AG08395 (cell line): ENCODE measurements at regions not wholly inside any gene's neighbourhood (a gene's known extent, or its start where the extent isn't known, plus 50 kb on each side); places are given as distances from the start of the nearest gene placed in this dataset.

Source experiments
- DNase-seq: peaks from one replicate; pipeline ENCODE4 v3.0.0; 2012; ENCODE audit warnings: mixed read lengths, low spot score

DNA sequence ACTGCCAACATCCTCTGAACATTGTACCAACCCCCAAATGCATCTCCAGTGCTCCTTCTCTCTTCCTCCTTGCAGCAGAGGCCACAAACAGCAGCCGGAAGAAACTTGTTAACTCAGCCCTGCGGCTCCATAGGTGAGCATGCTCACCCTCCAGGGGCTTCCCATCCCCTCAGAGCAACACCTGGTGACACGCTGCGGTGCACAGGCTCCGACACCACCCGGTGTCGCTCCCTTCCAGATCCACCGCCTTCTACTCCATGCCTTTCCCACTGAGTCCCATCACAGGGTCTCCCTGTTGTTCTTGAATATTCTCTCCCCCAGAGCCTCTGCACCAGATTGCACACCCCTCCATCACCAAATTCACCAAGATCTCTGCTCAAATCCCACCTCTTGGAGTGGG lies 171.5 kb upstream of the FHL2 start:
- DNase-seq: no peak

DNA sequence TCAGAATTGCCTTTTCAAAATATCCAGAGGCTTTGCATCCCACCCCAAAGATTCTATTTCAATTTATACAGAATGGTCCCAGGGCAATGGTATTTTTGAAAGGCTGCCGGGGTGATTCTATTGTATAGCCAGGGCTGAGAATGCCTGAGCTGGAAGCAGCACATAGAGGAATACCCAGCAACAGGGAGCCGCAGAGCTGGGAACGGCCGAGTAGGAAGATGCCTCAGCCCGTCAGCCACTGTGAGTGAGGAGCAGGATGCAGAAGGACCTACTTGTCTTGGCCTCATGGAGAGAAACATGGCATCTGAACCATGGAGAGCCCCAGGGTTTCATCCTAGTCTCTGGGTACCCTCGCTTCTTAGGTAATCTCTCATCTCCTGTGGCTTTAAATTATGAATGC lies 170.8 kb upstream of the FHL2 start:
- no peak for DNase-seq

DNA sequence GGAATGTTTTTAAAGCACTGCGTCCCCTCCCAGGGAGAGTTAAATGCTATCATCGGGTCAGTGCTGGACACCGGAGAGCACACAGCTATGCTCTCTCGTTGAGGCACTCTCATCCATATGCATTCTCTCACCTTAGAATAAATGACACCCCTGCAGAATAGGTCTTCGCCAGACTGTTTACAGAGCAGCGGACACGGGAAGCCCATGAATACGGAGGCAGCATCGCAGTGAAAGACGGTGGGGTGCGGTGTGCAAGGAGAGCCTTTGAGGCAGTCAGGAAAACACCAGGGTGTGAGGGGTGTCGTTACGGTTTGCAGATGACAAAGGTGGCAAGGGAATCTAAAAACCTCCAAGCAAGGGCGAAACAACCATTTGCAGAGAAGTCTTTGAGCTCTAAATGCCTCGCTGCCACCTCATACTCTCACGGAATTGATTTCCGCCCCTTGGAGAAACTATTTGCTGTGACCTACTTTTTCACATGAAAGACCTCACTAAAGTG lies 169.2 kb upstream of the FHL2 start:
- peak; percentile 40 for DNase-seq

DNA sequence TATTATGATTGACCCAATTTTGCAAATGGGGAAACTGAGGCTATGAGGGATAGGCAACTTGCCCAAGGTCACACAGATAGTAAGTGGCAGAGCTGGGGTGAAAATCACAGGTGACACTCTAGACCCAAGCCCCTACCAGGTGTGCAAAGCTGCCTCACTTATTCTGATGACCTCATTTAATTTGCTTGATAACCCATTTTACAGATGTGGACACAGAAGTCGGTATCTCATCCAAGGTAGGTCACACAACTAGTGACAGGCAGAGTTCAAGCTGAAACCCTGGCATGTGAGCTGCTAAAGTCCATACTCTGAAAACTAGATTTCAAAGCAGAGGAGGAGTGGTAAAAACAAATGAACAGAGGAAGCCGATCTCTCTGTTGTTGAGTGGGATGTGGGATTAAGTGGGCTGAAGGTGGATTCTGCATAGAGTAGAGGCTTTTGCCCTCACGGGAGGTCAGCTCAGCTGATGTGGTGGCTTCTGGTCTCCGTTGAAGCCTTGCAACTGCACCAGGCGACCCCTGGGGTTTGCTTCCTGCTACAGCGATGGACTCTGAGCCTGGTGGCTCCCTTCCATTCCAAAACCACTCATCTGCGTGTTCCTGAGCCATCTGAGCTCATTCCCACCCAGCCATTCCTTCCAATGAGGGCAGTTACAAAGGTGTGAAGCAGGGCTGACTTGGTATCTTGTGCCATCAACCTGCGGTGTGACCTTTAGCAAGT lies 164.3 kb upstream of the FHL2 start:
- DNase-seq: no peak

DNA sequence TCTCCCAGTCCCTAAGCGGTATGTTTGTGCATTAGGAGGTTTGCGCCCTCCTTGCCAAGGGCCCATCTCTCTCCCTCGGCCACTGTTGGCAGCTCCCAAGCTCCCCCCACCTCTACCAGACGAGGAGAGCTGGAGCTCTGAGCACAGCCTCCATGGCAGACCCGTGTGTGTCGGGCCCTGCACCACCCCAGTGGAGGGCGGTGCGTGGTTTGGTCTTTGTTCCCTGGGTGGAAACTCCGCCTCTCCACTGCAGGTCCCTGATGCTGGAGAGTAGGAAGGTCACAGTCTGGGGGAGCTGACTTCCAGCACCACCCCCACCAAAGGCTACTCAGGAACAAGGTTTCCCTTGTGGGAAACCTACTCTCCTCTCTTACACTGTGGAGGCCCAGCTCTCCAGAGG lies 162.6 kb upstream of the FHL2 start:
- no peak for DNase-seq

DNA sequence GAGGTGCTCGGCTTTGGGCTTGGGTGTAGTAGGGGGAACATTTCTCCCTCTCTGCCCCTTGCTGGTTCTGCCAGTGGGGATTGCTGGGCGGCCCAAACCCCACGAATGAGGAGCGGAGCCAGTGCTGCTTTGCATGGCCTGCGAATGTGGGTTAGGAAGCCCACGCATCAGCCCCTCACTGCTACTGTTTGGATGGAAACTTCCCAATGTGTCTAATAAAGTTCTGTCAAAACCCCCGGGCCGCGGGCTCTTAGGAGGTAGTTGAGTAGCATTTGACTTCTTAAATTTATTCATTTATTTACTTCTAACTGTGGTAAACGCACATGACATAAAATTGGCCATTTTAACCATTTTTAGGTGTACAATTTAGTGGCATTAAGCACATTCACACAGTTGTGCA lies 161.3 kb upstream of the FHL2 start:
- no peak for DNase-seq

DNA sequence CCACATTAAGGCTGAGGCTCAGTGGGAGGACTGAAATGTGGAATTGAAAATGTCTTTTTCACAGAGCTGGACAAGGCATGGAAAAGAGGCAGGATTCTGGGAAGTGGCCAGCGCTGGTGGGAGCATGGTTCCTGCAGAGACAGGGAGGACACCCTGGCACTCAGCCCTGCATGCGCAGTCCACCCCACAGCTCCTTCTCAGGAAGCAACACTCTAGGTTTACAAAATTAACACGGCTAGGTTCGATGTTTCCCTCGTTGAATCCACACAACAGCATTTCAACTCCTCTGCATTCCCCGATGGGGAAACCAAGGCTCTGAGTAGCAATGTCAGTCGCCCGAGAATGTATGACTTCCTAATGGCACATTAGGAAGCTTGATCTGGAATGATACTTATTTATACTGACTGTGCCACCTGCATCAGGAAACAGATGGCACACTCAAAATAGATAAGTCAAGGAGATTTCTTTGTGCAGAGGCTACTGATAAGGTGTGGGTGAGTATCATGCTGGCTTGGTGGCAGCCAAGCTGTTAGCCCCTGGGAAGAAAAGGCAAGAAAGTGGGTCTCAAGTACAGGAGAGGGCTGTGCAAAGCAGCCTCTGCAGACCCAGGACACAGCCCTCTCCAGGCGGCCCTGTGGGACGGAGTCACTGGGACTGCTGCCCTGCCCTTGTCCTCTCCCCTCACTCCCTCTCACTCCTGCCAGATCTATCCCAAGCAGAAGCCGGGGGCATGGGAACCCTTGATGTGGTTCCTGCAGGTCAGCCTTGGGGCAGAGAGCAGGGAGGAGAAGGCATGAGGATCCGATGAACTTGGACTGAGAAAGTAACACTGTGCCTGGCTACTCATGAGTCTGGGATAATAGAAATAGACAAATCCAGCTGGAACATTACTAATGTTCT lies 158.4 kb upstream of the FHL2 start:
- DNase-seq: no peak

DNA sequence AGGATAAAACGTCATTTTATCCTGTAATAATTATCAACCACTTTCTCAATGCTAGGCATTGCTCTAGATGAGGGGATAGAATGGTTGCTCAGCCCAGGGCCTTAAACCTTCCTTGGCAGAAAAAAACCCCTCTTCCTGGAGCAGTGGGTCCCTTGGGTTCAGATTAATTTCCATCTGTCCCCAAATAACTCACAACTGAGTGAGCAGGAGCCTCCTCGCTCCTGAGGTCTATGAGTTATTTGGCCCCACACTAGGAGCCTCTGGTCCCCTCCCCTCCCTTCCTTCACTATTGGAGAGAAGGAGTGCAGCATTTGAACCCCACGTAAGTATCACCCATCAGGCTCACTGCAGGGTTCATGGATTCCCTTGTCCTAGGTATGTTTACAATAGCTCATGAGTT lies 157.5 kb upstream of the FHL2 start:
- no peak for DNase-seq

DNA sequence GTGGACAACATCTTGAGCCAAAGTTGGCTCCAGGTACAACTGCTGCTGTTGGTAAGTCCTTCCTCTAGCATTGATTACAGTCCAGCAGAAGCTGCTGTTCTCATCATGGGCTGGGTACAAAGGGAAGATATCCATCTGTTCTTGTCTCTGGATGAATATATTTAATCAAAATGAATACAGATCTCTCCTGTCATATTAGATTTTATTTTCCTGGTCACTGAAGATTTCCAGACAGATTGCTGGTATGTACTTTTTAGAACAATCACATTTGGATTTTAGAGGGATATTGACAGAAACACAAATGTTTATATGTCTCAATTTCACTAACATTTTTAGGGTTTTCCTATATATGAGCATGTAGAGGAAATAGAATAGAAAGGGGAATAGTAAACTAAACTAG lies 155.4 kb upstream of the FHL2 start:
- DNase-seq: no peak

DNA sequence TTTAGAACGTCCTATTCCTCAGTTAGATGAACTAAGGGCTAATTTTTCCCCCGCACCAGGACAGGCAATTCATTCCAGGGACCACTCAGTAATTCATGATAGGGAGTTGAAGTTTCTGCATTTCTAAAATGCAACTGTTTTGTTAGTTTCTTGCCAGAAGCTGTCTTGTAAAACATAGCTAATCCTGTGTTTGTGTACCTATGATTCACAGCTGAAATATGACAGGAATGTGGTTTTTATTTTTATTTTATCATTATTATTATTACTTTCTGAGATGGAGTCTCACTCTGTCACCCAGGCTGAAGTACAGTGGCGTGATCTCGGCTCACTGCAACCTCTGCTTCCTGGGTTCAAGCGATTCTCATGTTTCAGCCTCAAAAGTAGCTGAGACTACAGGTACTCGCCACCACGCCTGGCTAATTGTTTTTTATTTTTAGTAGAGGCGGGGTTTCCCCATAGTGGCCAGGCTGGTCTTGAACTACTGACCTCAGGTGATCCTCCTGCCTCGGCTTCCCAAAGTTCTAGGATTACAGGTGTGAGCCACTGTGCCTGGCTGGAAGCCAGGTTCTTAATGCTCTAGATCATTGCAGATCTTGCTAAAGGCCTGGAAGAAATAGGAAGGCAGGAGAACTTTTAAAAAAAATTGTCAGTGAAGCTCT lies 154.8 kb upstream of the FHL2 start:
- no peak for DNase-seq

DNA sequence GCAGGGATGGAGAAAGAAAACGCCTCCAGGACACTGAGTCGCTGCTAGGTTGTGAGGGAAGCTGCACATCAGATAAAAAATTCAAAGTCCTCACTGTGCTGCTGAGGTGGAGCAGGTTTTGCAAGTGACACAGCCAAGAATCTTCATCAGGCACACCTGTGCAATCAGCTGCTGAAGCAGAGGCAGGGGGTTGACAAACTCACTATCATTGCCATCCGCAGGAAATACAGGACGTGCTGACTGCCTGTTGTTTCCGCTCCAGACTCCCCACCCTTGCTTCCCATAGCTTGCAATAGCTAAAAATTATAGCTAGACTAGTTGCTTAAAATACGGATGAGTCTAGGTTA lies 147.8 kb upstream of the FHL2 start:
- no peak for DNase-seq

DNA sequence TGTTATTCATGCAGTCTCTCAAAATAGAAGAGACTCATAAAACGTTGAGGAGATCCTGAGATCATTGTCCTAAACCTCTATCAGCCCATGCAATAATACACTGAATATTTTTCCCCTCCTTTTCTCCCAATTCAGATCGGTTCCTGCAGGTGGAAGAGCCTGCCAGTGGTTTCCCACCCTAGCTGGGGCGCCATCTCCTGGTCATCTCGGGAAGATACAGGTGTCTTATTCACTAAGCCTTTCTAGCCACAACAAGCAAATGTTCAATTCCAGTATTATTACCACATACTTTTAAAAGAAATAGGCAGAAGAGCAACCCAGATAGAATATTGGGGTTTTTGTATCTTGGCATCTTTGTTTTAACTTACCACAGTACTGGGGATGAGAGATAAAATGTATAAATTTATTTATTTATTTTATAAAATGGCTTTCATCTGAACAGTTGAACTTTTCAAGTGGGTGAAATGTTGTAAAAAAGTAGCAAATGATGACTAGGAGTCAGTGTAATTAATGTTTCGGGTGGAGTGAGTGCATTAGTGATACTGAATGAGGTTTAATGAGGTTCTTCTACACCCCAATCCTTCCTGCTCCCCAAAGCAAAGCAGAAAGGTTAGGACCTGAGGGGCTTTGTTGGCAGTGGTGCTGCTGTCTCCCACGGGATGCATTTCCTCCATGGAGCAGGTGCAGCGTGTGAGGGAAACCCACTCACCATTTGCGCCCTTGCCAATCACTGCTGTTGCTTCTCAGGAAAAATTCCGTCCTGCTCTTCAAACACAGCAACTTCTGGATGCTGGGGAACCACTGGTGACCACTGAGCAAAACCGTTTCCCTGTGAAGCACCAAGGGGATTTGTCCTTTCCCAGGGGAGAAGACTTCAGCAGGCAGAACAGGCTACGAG lies 147.1 kb upstream of the FHL2 start:
- DNase-seq: peak; percentile 83

DNA sequence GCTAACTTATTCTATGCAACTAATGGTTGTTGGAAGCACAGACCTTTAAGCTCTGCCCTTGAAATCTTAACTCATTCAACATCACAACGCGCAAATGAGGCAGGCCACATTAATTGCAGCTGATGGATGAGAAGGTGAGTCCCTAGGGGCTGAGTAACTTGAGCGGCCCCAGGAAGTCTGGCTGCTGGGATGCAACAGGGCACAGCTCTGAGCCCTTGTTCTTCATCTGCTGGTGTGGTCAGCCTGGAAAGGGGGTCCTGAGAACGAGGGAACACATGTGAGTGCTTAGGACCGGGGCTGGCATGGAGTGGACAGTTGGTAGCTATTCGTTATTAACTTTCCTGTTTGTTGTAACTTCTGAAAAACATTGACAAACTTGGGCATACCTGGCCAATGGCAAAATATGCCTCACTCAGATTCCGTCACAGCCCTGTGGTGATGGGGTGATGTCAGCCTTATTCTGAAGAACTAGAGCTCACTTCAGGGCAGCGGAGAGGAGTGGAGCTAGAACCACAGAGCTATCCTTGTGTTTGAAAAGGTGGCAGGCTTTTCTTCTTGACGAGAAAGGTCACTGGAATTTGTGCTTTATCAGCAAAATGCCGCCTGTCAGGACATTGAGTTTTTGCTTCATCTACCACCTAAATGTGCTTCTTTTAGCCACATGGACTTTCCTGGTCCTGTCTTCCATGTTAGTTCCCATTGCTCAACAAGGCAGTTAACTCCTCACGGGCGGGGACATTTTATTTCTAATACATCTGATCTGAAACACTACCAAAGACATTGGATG lies 145.9 kb upstream of the FHL2 start:
- DNase-seq: no peak

DNA sequence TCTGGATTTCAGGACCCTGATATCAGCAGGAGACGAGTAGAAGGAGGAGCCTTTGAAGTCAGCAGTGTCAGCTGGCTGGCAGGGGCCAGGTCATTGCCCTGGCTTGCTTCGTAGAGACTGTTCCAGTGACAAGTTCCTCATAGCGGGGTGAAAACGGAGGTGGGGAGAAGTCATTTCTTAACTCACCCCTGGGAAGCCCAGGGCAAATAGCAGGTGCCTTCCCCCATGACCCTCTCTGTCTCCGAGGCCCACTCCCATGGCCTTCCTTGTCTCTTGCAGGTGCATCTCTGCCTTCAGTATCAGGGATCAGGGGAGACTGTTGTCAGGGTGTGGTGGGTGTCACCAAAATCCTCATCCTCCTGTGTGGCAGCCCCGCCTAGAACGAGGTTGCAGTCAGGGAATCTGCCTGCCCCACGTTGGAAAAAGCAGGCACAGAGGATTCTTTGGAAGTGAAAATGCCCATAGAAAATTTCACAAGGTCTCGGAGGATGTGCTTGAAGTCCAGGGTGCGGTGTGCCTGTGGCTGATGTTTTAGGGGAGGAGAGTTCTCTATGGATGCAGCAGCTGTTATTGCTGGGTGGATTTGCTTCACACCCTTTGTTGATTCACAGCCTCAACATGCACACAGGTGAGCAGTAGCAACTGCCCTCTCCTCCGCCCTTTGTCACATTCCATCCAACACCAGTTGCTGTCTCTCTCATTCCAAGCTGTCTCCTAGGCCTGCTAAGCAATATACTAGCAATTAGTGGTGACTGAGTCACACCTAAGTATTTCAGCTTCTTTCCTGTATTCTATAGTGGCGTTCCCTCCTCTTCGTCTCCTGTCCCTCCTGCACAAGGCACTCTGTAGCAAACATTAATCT lies 142.6 kb upstream of the FHL2 start:
- no peak for DNase-seq

DNA sequence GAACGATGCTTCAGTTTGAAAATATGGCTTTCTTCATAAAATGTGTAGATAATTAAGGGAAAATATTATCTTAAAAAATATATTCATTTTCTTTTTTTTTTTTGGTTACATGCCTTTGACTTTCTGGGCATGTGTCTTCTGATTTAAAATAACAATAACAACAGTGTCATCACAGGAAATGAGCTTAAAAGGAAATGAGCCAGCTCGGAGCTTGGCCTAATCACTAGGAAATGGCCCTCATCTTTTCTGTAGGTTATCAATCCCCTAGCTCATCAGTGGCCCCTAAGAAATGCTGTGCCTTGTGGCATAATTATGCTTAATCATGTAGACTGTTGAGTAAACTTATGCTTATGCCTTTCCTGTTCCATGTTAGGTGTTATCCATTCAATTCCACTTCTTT lies 141.8 kb upstream of the FHL2 start:
- DNase-seq: no peak

DNA sequence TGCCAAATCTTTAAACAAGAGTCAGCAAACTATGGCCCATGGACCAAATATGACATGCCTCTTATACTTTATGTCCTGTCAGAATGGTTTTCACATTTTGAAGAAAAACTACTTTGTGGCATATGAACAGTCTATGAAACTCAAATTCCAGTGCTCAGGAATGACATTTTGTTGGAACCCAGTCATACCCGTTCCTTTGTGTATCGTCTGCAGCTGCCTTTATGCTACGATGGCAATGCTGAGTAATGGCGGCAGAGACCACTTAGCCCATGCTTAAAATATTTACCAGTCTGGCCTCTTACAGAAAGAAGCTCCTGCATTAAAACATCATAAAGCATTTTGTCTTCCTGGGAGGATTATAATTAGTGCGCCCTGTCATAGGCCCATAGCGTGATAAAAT lies 140.5 kb upstream of the FHL2 start:
- no peak for DNase-seq

DNA sequence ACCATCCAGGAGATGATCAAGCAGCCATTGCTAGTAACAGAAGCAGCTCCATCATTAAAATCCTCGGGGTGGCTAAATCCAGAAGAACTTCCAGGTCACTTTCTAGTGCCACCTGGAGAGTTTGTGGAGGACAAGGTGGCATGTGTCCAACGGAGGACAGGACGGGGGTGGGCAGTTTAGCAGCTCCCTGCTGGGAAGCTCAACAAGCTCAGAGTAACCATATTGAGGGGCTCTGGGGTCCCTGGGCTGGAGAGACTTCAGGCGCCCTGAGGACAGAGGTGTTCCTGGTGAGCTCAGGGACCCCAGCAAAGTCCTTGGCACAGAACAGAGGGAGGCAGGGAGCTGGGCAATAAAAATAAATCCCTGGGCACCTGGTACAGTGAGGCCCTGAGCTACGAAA lies 140.0 kb upstream of the FHL2 start:
- no peak for DNase-seq

DNA sequence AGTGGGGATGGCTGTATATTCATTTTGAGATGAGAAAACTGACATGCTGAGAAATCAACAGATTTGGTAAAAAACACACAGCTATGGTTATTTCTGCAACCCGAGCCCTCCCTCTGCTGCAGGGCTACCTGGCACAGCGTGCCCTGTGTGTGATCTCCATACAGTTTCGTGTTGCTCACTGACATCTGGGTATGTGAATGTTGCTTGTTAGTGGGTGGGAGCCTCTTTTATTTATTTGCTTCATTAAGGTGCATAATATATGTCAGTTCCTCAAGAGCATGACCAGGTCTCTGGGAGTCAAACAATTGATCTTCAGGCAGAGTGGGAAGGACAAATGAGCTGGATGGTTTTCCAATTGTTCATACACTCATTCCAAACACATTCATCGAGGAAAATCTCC lies 139.1 kb upstream of the FHL2 start:
- no peak for DNase-seq

DNA sequence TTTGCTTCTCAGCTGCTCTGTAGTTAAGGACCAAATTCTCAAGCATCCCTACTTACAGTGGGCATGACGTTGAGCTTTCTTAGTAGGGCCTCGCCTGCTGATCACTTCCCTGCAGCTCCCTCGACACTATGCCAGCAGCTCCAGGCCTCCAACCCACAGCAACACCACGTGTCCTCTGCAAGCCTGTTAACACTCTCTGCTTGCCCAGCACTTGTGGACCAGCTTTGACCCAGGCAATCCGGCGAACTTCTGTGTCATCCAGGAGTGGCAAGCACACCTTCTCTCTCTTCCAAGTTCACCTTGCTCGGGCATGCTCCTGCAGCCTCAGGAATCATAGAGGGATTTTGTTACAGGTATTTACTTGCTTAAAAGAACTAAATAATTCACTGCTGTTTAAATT lies 138.6 kb upstream of the FHL2 start:
- DNase-seq: no peak

DNA sequence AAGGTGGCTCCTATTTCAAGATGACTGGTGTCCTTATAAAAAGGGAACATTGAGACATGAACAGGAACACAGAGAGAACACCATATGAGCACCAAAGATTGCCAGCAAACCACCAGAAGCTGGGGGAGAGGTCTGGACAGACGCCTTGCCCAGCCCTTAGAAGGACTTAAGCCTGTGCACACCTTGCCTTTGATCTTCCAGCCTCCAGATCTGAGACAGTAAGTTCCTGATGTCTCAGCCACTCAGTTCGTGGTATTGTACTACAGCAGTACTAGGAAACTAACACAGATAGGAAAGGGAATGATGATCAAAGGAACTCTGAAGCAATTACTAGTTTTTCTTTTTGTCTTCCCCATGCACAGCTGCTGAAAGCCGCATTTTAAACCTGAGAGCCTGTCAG lies 137.3 kb upstream of the FHL2 start:
- no peak for DNase-seq
